Effector CD8-positive, alpha-beta T cell (primary cell): ENCODE measurements at regions not wholly inside any gene's neighbourhood (a gene's known extent, or its start where the extent isn't known, plus 50 kb on each side); places are given as distances from the start of the nearest gene placed in this dataset.

Experiments used
- DNase-seq: peaks from one replicate; lab custom pipeline; 2025; lab: John Stamatoyannopoulos, UW

GRCh38 chr10:64206409-64206808 is 685.2 kb downstream of the REEP3 start:
- no peak for DNase-seq

GRCh38 chr10:64209561-64209960 is 688.4 kb downstream of the REEP3 start:
- no peak for DNase-seq

GRCh38 chr10:64210211-64210610 is 689.0 kb downstream of the REEP3 start:
- DNase-seq = no peak

- DNase-seq = no peak
Measured at GRCh38 chr10:64211466-64211865, 690.3 kb downstream of the REEP3 start.

- no peak for DNase-seq
Measured at GRCh38 chr10:64215088-64215487, 693.9 kb downstream of the REEP3 start.

GRCh38 chr10:64219271-64220025 is 698.2 kb downstream of the REEP3 start:
- DNase-seq = no peak

GRCh38 chr10:64234489-64234888 is 713.3 kb downstream of the REEP3 start:
- no peak for DNase-seq

- no peak for DNase-seq
Measured at GRCh38 chr10:64257704-64258103, 736.5 kb downstream of the REEP3 start.

- DNase-seq = no peak
Measured at GRCh38 chr10:64261092-64261491, 739.9 kb downstream of the REEP3 start.

GRCh38 chr10:64261676-64262075 is 740.5 kb downstream of the REEP3 start:
- no peak for DNase-seq

- DNase-seq = no peak
Measured at GRCh38 chr10:64265961-64266360, 744.8 kb downstream of the REEP3 start.

- no peak for DNase-seq
Measured at GRCh38 chr10:64271508-64271907, 750.3 kb downstream of the REEP3 start.

- DNase-seq = no peak
Measured at GRCh38 chr10:64271983-64272382, 750.8 kb downstream of the REEP3 start.

- no peak for DNase-seq
Measured at GRCh38 chr10:64275001-64275400, 753.8 kb downstream of the REEP3 start.

GRCh38 chr10:64275774-64276173 is 754.6 kb downstream of the REEP3 start:
- DNase-seq = no peak

GRCh38 chr10:64277536-64277935 is 756.3 kb downstream of the REEP3 start:
- no peak for DNase-seq

- DNase-seq = no peak
Measured at GRCh38 chr10:64283621-64284020, 762.4 kb downstream of the REEP3 start.

GRCh38 chr10:64286533-64286932 is 765.3 kb downstream of the REEP3 start:
- no peak for DNase-seq

- DNase-seq = no peak
Measured at GRCh38 chr10:64288404-64288803, 767.2 kb downstream of the REEP3 start.

- DNase-seq = no peak
Measured at GRCh38 chr10:64303566-64303965, 782.4 kb downstream of the REEP3 start.

- DNase-seq = no peak
Measured at GRCh38 chr10:64306729-64307327, 785.6 kb downstream of the REEP3 start.

- no peak for DNase-seq
Measured at GRCh38 chr10:64312876-64313275, 791.7 kb downstream of the REEP3 start.

GRCh38 chr10:64313967-64314366 is 792.8 kb downstream of the REEP3 start:
- DNase-seq = no peak

- DNase-seq = no peak
Measured at GRCh38 chr10:64316416-64316815, 795.2 kb downstream of the REEP3 start.
